Liver (tissue), 8 donors: ENCODE measurements at regions not wholly inside any gene's neighbourhood (a gene's known extent, or its start where the extent isn't known, plus 50 kb on each side); places are given as distances from the start of the nearest gene placed in this dataset.

Experiments
- DNase-seq: peaks from one replicate; pipeline ENCODE4 v3.0.0-alpha.2; 2017; ENCODE audit warnings: low spot score
- H3K27ac ChIP-seq, 2 donors: one replicate each; pipeline ENCODE4 v1.7.0; 2013; ENCODE audit warnings: inconsistent platforms in 2 of 2, low read length in 2 of 2, control low read depth in 1 of 2, low read depth in 1 of 2, mild to moderate bottlenecking in 1 of 2
- H3K27me3 ChIP-seq, 4 donors: one replicate each; pipeline versions ENCODE4 v1.6.1 to v1.7.0; 2013; ENCODE audit warnings: low read length in 3 of 4, inconsistent platforms in 1 of 4, mild to moderate bottlenecking in 1 of 4, moderate library complexity in 1 of 4; ENCODE audit not compliant: control insufficient read depth in 4 of 4, insufficient read depth in 4 of 4
- H3K36me3 ChIP-seq, 4 donors: one replicate each; pipeline versions ENCODE4 v1.6.1 to v1.7.0; 2013; ENCODE audit warnings: low read length in 3 of 4, mild to moderate bottlenecking in 3 of 4, low read depth in 1 of 4, moderate library complexity in 1 of 4; ENCODE audit not compliant: control insufficient read depth in 4 of 4, insufficient read depth in 3 of 4
- H3K4me1 ChIP-seq, 4 donors: one replicate each; pipeline versions ENCODE4 v1.6.1 to v1.7.0; 2013; ENCODE audit warnings: low read length in 3 of 4, mild to moderate bottlenecking in 3 of 4, moderate library complexity in 1 of 4; ENCODE audit not compliant: control insufficient read depth in 4 of 4, insufficient read depth in 4 of 4
- H3K4me3 ChIP-seq, 3 donors: one replicate each; pipeline versions ENCODE4 v1.6.1 to v1.7.0; 2013; ENCODE audit warnings: low read length in 3 of 3, control low read depth in 1 of 3, low read depth in 1 of 3, mild to moderate bottlenecking in 1 of 3
- H3K9ac ChIP-seq, 2 donors: one replicate each; pipeline ENCODE4 v1.7.0; 2013; ENCODE audit warnings: low read length in 2 of 2, mild to moderate bottlenecking in 2 of 2, moderate library complexity in 2 of 2, control low read depth in 1 of 2, low read depth in 1 of 2
- H3K9me3 ChIP-seq, 4 donors: one replicate each; pipeline versions ENCODE4 v1.6.1 to v1.7.0; 2013; ENCODE audit warnings: low read length in 3 of 4; ENCODE audit not compliant: control insufficient read depth in 4 of 4
- ATF3 ChIP-seq: IDR thresholded peaks from 2 replicates; pipeline ENCODE4 v1.6.1; 2016; ENCODE audit warnings: antibody characterized with exemption
- EGR1 ChIP-seq, 2 donors: IDR thresholded peaks; 2 replicates each; pipeline ENCODE4 v1.6.1; 2016 to 2018; ENCODE audit warnings: antibody characterized with exemption in 2 of 2, low read depth in 2 of 2
- FOXA1 ChIP-seq: IDR thresholded peaks from 2 replicates; pipeline ENCODE4 v1.6.1; 2016; ENCODE audit warnings: antibody characterized with exemption
- FOXA2 ChIP-seq: IDR thresholded peaks from 2 replicates; pipeline ENCODE4 v1.6.1; 2016; ENCODE audit warnings: antibody characterized with exemption
- GABPA ChIP-seq, 2 donors: IDR thresholded peaks in 1 of 2; conservative IDR thresholded peaks in 1 of 2; 2 replicates each; pipeline ENCODE4 v1.6.1; 2016; ENCODE audit warnings: antibody characterized with exemption in 2 of 2, mild to moderate bottlenecking in 1 of 2, moderate library complexity in 1 of 2
- HNF4A ChIP-seq, 2 donors: conservative IDR thresholded peaks; 2 replicates each; pipeline ENCODE4 v1.6.1; 2016; ENCODE audit warnings: antibody characterized with exemption in 2 of 2, mild to moderate bottlenecking in 2 of 2
- HNF4G ChIP-seq: IDR thresholded peaks from 2 replicates; pipeline ENCODE4 v1.6.1; 2016; ENCODE audit warnings: antibody characterized with exemption
- JUND ChIP-seq, 2 donors: IDR thresholded peaks; 2 replicates each; pipeline ENCODE4 v1.6.1; 2016; ENCODE audit warnings: antibody characterized with exemption in 2 of 2
- MAX ChIP-seq: IDR thresholded peaks from 2 replicates; pipeline ENCODE4 v1.6.1; 2016; ENCODE audit warnings: antibody characterized with exemption
- NR2F2 ChIP-seq: IDR thresholded peaks from 2 replicates; pipeline ENCODE4 v1.6.1; 2016; ENCODE audit warnings: antibody characterized with exemption
- RAD21 ChIP-seq, 2 donors: IDR thresholded peaks; 2 replicates each; pipeline ENCODE4 v1.6.1; 2016; ENCODE audit warnings: antibody characterized with exemption in 2 of 2, mild to moderate bottlenecking in 2 of 2
- RXRA ChIP-seq, 2 donors: IDR thresholded peaks; 2 replicates each; pipeline ENCODE4 v1.6.1; 2017 to 2018; ENCODE audit warnings: antibody characterized with exemption in 2 of 2, mild to moderate bottlenecking in 1 of 2
- SP1 ChIP-seq: IDR thresholded peaks from 2 replicates; pipeline ENCODE4 v1.6.1; 2018; ENCODE audit warnings: antibody characterized with exemption, mild to moderate bottlenecking
- TAF1 ChIP-seq: conservative IDR thresholded peaks from 2 replicates; pipeline ENCODE4 v1.6.1; 2016; ENCODE audit warnings: antibody characterized with exemption, mild to moderate bottlenecking
- YY1 ChIP-seq: IDR thresholded peaks from 2 replicates; pipeline ENCODE4 v1.6.1; 2016; ENCODE audit warnings: antibody characterized with exemption, mild to moderate bottlenecking
- WGBS: extraction: QIAGEN DNeasy Blood & Tissue Kit; methylation state at CpG from one replicate; pipeline ENCODE4 v1.1.7; 2013; 5-methylcytosine and 5-hydroxymethylcytosine counted together
- TF ChIP-seq, protein P1 (sequence below): IDR thresholded peaks from 2 replicates; pipeline ENCODE4 v1.6.1; 2016; ENCODE audit warnings: antibody characterized with exemption
- TF ChIP-seq, protein P2 (sequence below): fragments of 150-350 bp; IDR thresholded peaks from 2 replicates; pipeline ENCODE4 v1.5.1; 2017; ENCODE audit warnings: improper control_type of control experiment, low read depth, low read length; ENCODE audit not compliant: missing input control
- TF ChIP-seq, protein P3 (sequence below): IDR thresholded peaks from 2 replicates; pipeline ENCODE4 v1.6.1; 2016; ENCODE audit warnings: antibody characterized with exemption, mild to moderate bottlenecking
- donor health status: healthy.
- donor health status: healthy.
- donor health status: healthy.
- donor health status: healthy.
- donor health status: healthy.

DNA sequence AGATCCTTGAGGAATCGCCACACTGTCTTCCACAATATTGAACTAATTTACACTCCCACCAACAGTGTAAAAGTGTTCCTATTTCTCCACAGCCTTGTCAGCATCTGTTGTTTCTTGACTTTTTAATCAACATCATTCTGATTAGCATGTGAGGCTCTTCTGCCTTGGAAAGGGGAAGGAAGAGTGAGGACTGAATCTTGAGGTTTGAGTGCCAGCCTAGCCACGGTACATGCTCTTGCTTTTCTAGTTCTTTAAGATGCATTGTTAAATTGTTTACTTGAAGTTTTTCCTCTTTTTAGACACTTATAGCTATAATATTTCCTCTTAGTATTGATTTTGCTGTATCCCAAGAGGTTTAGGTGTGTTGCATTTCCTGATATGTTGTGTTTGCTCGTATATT is 596.1 kb downstream of the OTOL1 start:
- H3K27ac ChIP-seq = no peak overlapping the region
- H3K27me3 ChIP-seq = no peaks in the 10 kb centered on the region
- TF ChIP-seq RXRA (IDR thresholded peaks at IDR 0.05) = no peak
- TF ChIP-seq FOXA2 = no peak
- TF ChIP-seq, protein P1, sequence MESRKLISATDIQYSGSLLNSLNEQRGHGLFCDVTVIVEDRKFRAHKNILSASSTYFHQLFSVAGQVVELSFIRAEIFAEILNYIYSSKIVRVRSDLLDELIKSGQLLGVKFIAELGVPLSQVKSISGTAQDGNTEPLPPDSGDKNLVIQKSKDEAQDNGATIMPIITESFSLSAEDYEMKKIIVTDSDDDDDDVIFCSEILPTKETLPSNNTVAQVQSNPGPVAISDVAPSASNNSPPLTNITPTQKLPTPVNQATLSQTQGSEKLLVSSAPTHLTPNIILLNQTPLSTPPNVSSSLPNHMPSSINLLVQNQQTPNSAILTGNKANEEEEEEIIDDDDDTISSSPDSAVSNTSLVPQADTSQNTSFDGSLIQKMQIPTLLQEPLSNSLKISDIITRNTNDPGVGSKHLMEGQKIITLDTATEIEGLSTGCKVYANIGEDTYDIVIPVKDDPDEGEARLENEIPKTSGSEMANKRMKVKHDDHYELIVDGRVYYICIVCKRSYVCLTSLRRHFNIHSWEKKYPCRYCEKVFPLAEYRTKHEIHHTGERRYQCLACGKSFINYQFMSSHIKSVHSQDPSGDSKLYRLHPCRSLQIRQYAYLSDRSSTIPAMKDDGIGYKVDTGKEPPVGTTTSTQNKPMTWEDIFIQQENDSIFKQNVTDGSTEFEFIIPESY = no peak
- no peak for TF ChIP-seq TAF1
- no peak for TF ChIP-seq HNF4G
- TF ChIP-seq YY1 = no peak
- no peak for TF ChIP-seq FOXA1
- TF ChIP-seq HNF4A (conservative IDR thresholded peaks at IDR 0.05) = no peak
- TF ChIP-seq, protein P2, sequence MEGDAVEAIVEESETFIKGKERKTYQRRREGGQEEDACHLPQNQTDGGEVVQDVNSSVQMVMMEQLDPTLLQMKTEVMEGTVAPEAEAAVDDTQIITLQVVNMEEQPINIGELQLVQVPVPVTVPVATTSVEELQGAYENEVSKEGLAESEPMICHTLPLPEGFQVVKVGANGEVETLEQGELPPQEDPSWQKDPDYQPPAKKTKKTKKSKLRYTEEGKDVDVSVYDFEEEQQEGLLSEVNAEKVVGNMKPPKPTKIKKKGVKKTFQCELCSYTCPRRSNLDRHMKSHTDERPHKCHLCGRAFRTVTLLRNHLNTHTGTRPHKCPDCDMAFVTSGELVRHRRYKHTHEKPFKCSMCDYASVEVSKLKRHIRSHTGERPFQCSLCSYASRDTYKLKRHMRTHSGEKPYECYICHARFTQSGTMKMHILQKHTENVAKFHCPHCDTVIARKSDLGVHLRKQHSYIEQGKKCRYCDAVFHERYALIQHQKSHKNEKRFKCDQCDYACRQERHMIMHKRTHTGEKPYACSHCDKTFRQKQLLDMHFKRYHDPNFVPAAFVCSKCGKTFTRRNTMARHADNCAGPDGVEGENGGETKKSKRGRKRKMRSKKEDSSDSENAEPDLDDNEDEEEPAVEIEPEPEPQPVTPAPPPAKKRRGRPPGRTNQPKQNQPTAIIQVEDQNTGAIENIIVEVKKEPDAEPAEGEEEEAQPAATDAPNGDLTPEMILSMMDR = no peak
- no peak for TF ChIP-seq RAD21 (IDR thresholded peaks at IDR 0.05)
- TF ChIP-seq EGR1 (IDR thresholded peaks at IDR 0.05; ENCODE audit: low read depth in 2 of 2) = no peak
- no peak for TF ChIP-seq SP1
- no peak for TF ChIP-seq GABPA (IDR thresholded peaks at IDR 0.05 in 1 of 2, conservative IDR thresholded peaks at IDR 0.05 in 1 of 2)
- no peak for TF ChIP-seq NR2F2
- TF ChIP-seq, protein P3, sequence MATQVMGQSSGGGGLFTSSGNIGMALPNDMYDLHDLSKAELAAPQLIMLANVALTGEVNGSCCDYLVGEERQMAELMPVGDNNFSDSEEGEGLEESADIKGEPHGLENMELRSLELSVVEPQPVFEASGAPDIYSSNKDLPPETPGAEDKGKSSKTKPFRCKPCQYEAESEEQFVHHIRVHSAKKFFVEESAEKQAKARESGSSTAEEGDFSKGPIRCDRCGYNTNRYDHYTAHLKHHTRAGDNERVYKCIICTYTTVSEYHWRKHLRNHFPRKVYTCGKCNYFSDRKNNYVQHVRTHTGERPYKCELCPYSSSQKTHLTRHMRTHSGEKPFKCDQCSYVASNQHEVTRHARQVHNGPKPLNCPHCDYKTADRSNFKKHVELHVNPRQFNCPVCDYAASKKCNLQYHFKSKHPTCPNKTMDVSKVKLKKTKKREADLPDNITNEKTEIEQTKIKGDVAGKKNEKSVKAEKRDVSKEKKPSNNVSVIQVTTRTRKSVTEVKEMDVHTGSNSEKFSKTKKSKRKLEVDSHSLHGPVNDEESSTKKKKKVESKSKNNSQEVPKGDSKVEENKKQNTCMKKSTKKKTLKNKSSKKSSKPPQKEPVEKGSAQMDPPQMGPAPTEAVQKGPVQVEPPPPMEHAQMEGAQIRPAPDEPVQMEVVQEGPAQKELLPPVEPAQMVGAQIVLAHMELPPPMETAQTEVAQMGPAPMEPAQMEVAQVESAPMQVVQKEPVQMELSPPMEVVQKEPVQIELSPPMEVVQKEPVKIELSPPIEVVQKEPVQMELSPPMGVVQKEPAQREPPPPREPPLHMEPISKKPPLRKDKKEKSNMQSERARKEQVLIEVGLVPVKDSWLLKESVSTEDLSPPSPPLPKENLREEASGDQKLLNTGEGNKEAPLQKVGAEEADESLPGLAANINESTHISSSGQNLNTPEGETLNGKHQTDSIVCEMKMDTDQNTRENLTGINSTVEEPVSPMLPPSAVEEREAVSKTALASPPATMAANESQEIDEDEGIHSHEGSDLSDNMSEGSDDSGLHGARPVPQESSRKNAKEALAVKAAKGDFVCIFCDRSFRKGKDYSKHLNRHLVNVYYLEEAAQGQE = no peak
- TF ChIP-seq MAX = no peak
- no peak for TF ChIP-seq ATF3
- TF ChIP-seq JUND (IDR thresholded peaks at IDR 0.05) = no peak
- DNase-seq = no peak
- H3K9ac ChIP-seq = no peak overlapping the region
- no peak overlapping the region for H3K4me3 ChIP-seq
- 49% methylated on average over 3 of the region's 3 CpGs for WGBS
- H3K9me3 ChIP-seq = no peaks in the 10 kb centered on the region
- no peaks in the 10 kb centered on the region for H3K4me1 ChIP-seq
- H3K36me3 ChIP-seq = no peaks in the 10 kb centered on the region

- TF ChIP-seq MAX (no peak), RAD21 (IDR thresholded peaks at IDR 0.05) (no peak)
- TF ChIP-seq, protein P3 = no peak
- H3K9ac ChIP-seq = no peak overlapping the region
- no peaks in the 10 kb centered on the region for H3K36me3 ChIP-seq
- 66% methylated on average over 3 of the region's 3 CpGs for WGBS
- no peaks in the 10 kb centered on the region for H3K9me3 ChIP-seq
- H3K4me3 ChIP-seq = no peak overlapping the region
- H3K27ac ChIP-seq = no peak overlapping the region
- H3K4me1 ChIP-seq = no peaks in the 10 kb centered on the region
- no peaks in the 10 kb centered on the region for H3K27me3 ChIP-seq
- no peak for DNase-seq
Measured at GRCh38 chr3:162094301-162094700, 597.7 kb downstream of the OTOL1 start.
